ENCODE measurements at regions not wholly inside any gene's neighbourhood (a gene's known extent, or its start where the extent isn't known, plus 50 kb on each side); places are given as distances from the start of the nearest gene placed in this dataset.

DNA sequence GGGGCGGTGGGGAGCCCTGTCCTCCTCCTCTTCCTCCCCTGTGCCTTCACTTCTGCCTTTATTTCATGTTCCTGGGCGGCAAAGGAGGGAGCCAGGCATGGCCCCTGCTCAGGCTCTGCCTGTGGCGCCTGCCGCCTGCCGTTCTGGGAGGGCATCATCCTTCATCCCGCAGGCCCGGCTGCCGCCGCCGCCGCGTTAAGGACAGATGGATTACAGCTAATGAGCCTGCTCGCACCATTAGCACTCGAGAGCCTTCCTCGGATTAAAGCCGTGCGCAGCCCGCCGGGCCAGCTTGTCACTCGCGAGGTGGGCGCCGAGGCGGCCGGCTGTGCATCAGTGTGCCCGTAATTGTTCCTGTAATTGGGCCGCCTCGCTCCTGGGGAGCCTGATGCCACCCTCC, 127.7 kb upstream of the GSE1 start:
- Histone ChIP-seq H3K27ac (no peak overlapping the region), H3K27me3 (no peaks in the 10 kb centered on the region), H3K4me3 (no peak overlapping the region), H3K9me3 (no peaks in the 10 kb centered on the region), H3K36me3 (peaks cover 4% of the 10 kb centered on the region), H3K4me1 (no peaks in the 10 kb centered on the region)
- 94% methylated on average over 27 of the region's 28 CpGs for WGBS
- TF ChIP-seq EP300 (IDR thresholded peaks at IDR 0.05) (no peak), POLR2AphosphoS5 (IDR thresholded peaks at IDR 0.05) (no peak), POLR2A (IDR thresholded peaks at IDR 0.05) (no peak)
- TF ChIP-seq, protein P1, sequence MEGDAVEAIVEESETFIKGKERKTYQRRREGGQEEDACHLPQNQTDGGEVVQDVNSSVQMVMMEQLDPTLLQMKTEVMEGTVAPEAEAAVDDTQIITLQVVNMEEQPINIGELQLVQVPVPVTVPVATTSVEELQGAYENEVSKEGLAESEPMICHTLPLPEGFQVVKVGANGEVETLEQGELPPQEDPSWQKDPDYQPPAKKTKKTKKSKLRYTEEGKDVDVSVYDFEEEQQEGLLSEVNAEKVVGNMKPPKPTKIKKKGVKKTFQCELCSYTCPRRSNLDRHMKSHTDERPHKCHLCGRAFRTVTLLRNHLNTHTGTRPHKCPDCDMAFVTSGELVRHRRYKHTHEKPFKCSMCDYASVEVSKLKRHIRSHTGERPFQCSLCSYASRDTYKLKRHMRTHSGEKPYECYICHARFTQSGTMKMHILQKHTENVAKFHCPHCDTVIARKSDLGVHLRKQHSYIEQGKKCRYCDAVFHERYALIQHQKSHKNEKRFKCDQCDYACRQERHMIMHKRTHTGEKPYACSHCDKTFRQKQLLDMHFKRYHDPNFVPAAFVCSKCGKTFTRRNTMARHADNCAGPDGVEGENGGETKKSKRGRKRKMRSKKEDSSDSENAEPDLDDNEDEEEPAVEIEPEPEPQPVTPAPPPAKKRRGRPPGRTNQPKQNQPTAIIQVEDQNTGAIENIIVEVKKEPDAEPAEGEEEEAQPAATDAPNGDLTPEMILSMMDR (IDR thresholded peaks at IDR 0.05), result no peak
- DNase-seq (ENCODE audit: low spot score in 2 of 2), result no peak

DNA sequence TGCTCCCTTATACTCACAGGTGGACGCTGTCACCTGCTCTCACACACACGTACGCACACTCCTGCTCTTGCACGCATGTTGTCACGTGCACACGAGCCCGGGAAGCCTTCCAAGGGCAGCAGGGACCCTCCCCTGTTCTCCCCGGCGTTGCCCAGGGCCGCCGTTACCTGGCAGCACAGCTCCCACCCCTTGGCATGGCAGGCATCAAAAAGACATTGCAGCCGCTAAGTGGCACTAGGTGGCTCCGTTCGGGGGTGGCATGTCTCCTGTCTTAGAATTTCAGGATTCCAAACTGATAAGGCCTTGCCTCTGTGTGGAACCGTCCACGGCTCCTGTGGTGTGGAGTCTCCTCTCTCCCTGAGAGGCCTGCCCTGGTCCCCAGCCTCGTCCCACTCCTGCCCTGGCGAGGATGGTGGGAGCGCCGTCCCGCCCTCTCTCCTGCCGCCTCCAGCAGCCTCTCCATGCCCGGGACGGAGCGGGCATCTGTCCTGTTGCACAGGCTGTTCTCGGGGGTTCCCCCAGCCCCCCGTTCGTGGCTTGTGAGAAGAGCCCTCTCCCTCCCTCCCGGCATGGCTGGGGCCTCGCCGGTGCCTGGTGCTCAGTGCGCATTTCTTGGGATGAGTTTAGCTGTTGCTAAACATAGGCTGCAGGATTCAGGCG, 126.7 kb upstream of the GSE1 start:
- Histone ChIP-seq H3K36me3 (peaks cover 4% of the 10 kb centered on the region), H3K27me3 (no peaks in the 10 kb centered on the region), H3K4me3 (no peak overlapping the region), H3K9me3 (no peaks in the 10 kb centered on the region), H3K27ac (no peak overlapping the region), H3K4me1 (peaks cover 6% of the 10 kb centered on the region)
- 50% methylated on average over 14 of the region's 33 CpGs for WGBS
- no peak for DNase-seq (ENCODE audit: low spot score in 2 of 2)
- no peak for TF ChIP-seq EP300 (IDR thresholded peaks at IDR 0.05)
- TF ChIP-seq, protein P1 (IDR thresholded peaks at IDR 0.05), result no peak
- TF ChIP-seq POLR2A (IDR thresholded peaks at IDR 0.05), result no peak
- no peak for TF ChIP-seq POLR2AphosphoS5 (IDR thresholded peaks at IDR 0.05)

DNA sequence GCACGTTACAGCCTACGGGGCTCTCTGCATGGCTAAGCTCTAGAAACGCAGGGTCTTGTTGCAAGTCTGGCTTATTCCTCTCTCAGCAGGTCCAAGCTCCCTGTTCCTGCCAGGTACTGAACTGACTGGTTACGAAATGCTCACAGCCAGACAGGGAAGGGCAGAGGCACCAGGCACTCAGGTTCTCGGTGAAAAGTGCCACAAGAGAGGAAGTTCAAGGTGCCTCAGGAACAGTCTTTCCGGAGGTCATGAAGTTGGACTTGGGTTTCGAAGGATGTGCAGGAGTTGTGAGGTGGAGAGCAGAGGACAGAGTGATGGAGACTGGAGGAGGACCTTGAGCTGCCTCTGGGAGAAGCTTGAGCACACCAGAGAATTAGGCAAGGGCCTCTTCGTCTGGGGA, 124.7 kb upstream of the GSE1 start:
- H3K9me3 ChIP-seq, result no peaks in the 10 kb centered on the region
- peaks cover 23% of the 10 kb centered on the region for H3K4me1 ChIP-seq
- H3K27me3 ChIP-seq, result no peaks in the 10 kb centered on the region
- WGBS, result 86% methylated on average over 8 of the region's 8 CpGs
- no peak for DNase-seq (ENCODE audit: low spot score in 2 of 2)
- no peak overlapping the region for H3K4me3 ChIP-seq
- H3K27ac ChIP-seq, result no peak overlapping the region
- TF ChIP-seq POLR2AphosphoS5 (IDR thresholded peaks at IDR 0.05) (no peak), POLR2A (IDR thresholded peaks at IDR 0.05) (no peak), EP300 (IDR thresholded peaks at IDR 0.05) (no peak)
- TF ChIP-seq, protein P1 (IDR thresholded peaks at IDR 0.05), result no peak
- peaks cover 4% of the 10 kb centered on the region for H3K36me3 ChIP-seq

DNA sequence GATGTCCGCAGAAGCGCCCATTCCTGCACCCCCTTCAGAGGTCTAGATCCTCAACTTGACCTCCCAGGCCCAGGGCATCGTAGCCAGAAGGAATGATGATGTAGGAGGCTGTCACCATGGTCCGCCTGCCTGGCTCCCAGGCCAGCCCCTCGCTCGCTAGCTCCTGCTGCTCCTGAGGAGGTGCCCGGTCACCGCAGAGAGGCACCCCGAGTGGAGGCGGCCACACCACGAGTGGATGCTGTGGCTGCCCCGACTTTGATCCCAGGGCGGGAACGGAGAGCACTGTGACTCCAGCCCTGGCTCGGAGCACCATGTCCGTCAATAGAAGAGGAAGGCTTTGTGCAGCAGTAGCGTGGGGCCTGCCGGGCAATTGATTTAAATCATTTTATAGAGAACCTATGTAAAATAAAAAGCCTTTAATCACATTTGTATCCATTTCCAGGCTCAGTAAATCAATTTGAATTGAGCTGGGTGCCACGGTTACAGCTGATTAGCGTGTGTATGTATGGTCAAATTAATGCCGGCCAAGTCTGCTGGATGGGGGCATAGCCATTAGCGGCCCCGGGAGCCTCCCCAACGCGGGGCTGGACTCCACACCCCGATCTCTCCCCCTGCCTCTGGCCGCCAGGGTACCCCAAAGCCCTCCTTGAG, 122.6 kb upstream of the GSE1 start:
- Histone ChIP-seq H3K36me3 (peaks cover 4% of the 10 kb centered on the region), H3K4me3 (no peak overlapping the region), H3K27ac (no peak overlapping the region), H3K4me1 (peaks cover 23% of the 10 kb centered on the region), H3K9me3 (no peaks in the 10 kb centered on the region), H3K27me3 (no peaks in the 10 kb centered on the region)
- WGBS, result 89% methylated on average over 23 of the region's 27 CpGs
- no peak for TF ChIP-seq POLR2A (IDR thresholded peaks at IDR 0.05)
- no peak for TF ChIP-seq POLR2AphosphoS5 (IDR thresholded peaks at IDR 0.05)
- TF ChIP-seq, protein P1 (IDR thresholded peaks at IDR 0.05), result no peak
- TF ChIP-seq EP300 (IDR thresholded peaks at IDR 0.05), result no peak
- DNase-seq (ENCODE audit: low spot score in 2 of 2), result no peak

DNA sequence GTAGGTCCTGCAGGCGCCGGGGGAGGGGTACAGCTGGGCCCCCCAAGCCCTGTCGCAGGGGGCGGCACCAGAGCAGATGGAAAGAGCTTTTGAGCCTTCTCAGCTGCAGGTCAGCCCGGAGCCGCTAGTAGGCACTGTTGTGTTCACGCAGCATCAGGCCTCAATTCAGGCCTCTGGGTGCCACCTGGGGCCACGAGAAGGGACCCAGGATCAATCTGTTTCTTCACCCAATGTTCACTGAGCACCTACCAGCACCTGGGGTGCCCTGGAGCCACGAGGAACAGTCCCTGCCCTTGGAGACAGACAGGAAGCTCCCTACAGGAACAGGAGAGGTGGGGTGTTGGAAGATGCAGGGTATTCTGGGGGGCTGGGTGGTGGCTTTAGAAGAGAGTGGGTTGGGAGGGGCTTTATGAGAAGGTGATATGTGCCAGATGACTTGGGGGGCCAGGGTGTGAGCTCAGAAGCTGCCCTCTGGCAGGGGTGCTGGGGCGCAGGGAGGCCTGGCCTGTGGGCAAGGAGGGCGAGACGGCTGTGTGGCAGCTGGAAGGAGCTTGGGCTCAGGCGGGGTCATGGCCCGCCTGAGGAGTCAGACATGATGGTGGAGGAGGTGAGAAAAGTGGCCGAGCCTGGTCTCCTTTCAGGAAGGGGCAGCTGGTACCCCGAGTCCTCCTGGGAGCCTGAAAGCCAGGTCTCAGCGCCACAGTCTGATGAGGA, 121.9 kb upstream of the GSE1 start:
- H3K27ac ChIP-seq, result peak overlapping the region; percentile 17
- H3K27me3 ChIP-seq, result no peaks in the 10 kb centered on the region
- peaks cover 23% of the 10 kb centered on the region for H3K4me1 ChIP-seq
- H3K9me3 ChIP-seq, result no peaks in the 10 kb centered on the region
- DNase-seq (ENCODE audit: low spot score in 2 of 2), result no peak
- no peaks in the 10 kb centered on the region for H3K36me3 ChIP-seq
- 68% methylated on average over 11 of the region's 17 CpGs for WGBS
- TF ChIP-seq POLR2A (IDR thresholded peaks at IDR 0.05) (no peak), EP300 (IDR thresholded peaks at IDR 0.05) (no peak), POLR2AphosphoS5 (IDR thresholded peaks at IDR 0.05) (no peak)
- TF ChIP-seq, protein P1 (IDR thresholded peaks at IDR 0.05), result peak in 1 of 2 donors; percentile 36
- H3K4me3 ChIP-seq, result no peak overlapping the region
